Neuron (in vitro differentiated cells): ENCODE measurements at regions not wholly inside any gene's neighbourhood (a gene's known extent, or its start where the extent isn't known, plus 50 kb on each side); places are given as distances from the start of the nearest gene placed in this dataset.

Source experiments
- H2AFZ ChIP-seq: one replicate; pipeline ENCODE4 v1.6.1; 2013; ENCODE audit warnings: low read depth, mild to moderate bottlenecking, inconsistent platforms, low read length, moderate library complexity
- H3K27me3 ChIP-seq: one replicate; pipeline ENCODE4 v1.6.1; 2013; ENCODE audit warnings: low read length; ENCODE audit not compliant: insufficient read depth
- H3K36me3 ChIP-seq: one replicate; pipeline ENCODE4 v1.6.1; 2013; ENCODE audit warnings: low read length; ENCODE audit not compliant: insufficient read depth
- H3K4me1 ChIP-seq: one replicate; pipeline ENCODE4 v1.6.1; 2013; ENCODE audit warnings: low read length; ENCODE audit not compliant: insufficient read depth
- H3K4me3 ChIP-seq: 2 replicates; pipeline ENCODE4 v1.5.1; 2013; ENCODE audit warnings: mild to moderate bottlenecking, low read length, moderate library complexity
- H3K9me3 ChIP-seq: one replicate; pipeline ENCODE4 v1.6.1; 2013; ENCODE audit warnings: low read length

DNA sequence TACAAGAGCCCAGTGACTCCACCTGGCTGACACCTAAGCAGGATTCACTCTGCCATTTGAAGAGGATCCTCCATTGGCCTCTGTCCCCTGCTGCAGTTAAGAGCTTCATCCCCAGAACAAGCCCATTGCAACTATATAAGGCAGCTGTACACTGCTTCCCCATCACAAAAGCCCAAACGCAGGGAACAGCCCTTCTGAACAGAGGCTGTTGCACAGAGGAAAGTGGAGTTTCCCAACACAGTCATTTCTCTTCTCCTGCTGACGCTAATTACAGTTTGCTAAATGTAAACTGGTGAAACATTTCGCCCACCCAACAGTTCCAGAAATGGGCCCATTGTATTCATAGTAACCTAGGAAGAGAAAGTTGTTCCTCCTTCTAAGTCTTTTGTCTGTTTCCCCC lies 455.8 kb upstream of the DAB1 start:
- no peaks in the 10 kb centered on the region for H3K27me3 ChIP-seq
- H3K4me1 ChIP-seq: peaks cover 30% of the 10 kb centered on the region
- no peak overlapping the region for H3K4me3 ChIP-seq
- no peak overlapping the region for H2AFZ ChIP-seq
- H3K36me3 ChIP-seq: no peaks in the 10 kb centered on the region
- no peaks in the 10 kb centered on the region for H3K9me3 ChIP-seq

- no peak overlapping the region for H2AFZ ChIP-seq
- H3K36me3 ChIP-seq: no peaks in the 10 kb centered on the region
- H3K4me1 ChIP-seq: no peaks in the 10 kb centered on the region
- no peaks in the 10 kb centered on the region for H3K9me3 ChIP-seq
- H3K4me3 ChIP-seq: no peak overlapping the region
- no peaks in the 10 kb centered on the region for H3K27me3 ChIP-seq
Observed at GRCh38 chr1:57874418-57874877, 450.6 kb upstream of the DAB1 start.

- Histone ChIP-seq H2AFZ (no peak overlapping the region), H3K27me3 (no peaks in the 10 kb centered on the region), H3K4me1 (no peaks in the 10 kb centered on the region), H3K36me3 (no peaks in the 10 kb centered on the region), H3K9me3 (no peaks in the 10 kb centered on the region), H3K4me3 (no peak overlapping the region)
Observed at GRCh38 chr1:57872913-57873312, 449.1 kb upstream of the DAB1 start.

DNA sequence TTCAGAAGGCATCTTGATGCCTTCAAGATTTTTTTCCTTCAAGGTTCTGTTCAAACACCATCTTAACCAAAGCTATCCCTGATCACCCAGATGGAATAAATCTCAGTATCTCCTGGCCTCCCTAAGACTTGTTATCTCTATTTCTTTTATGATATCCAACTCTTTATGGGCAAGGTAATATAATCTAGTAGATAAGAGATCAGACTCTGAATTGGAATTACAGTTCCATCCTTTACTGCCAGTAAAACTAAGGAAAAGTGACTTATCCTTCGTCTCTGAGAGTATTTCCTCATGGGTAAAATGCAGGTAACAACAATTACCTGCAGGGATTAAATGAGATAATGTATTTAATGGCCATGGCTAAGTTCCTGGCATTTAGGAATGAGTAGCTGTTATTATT lies 445.0 kb upstream of the DAB1 start:
- Histone ChIP-seq H3K27me3 (no peaks in the 10 kb centered on the region), H3K4me3 (no peak overlapping the region), H3K9me3 (no peaks in the 10 kb centered on the region), H3K36me3 (no peaks in the 10 kb centered on the region), H3K4me1 (peaks cover 3% of the 10 kb centered on the region), H2AFZ (no peak overlapping the region)

DNA sequence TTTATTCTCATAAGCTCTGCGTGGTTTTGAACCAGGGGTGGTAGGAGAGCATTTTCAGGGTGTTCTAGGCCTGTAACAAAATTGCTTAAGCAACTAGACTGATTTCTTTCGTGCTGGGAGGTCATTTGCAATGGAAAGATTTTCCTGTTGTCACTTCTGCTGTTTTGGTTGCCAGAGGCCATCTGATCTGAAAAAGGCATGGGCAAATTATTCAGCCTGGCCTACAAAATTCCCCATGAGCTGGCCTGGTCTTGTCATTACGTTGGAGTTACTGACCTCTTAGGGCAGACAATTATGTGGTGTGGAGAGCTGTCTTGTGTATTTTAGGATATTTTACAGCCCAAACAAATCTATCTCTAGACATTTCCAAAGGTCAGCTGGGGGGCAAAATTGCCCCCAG lies 444.4 kb upstream of the DAB1 start:
- no peaks in the 10 kb centered on the region for H3K9me3 ChIP-seq
- H2AFZ ChIP-seq: no peak overlapping the region
- peaks cover 3% of the 10 kb centered on the region for H3K4me1 ChIP-seq
- no peaks in the 10 kb centered on the region for H3K36me3 ChIP-seq
- no peaks in the 10 kb centered on the region for H3K27me3 ChIP-seq
- no peak overlapping the region for H3K4me3 ChIP-seq

DNA sequence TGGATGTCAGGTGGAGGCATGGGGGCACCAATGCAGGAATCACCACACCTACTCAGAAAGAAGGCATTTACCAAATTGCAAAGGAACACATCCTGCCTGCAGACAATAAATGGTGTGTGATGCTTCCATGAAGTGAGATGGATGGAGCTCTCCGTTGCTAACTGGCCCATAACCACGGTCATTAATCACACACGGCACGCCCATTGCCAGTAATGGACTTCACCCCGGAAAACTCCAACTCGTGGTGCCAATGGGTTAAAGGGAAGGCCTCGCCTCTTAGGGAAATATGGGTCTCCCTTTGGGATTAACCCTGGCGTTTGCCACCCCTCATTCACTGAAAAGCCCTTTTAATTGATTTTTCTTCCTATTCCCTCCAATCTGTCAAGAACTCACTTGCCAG lies 443.1 kb upstream of the DAB1 start:
- peaks cover 3% of the 10 kb centered on the region for H3K4me1 ChIP-seq
- no peak overlapping the region for H2AFZ ChIP-seq
- H3K27me3 ChIP-seq: no peaks in the 10 kb centered on the region
- H3K36me3 ChIP-seq: no peaks in the 10 kb centered on the region
- H3K4me3 ChIP-seq: no peak overlapping the region
- H3K9me3 ChIP-seq: no peaks in the 10 kb centered on the region

DNA sequence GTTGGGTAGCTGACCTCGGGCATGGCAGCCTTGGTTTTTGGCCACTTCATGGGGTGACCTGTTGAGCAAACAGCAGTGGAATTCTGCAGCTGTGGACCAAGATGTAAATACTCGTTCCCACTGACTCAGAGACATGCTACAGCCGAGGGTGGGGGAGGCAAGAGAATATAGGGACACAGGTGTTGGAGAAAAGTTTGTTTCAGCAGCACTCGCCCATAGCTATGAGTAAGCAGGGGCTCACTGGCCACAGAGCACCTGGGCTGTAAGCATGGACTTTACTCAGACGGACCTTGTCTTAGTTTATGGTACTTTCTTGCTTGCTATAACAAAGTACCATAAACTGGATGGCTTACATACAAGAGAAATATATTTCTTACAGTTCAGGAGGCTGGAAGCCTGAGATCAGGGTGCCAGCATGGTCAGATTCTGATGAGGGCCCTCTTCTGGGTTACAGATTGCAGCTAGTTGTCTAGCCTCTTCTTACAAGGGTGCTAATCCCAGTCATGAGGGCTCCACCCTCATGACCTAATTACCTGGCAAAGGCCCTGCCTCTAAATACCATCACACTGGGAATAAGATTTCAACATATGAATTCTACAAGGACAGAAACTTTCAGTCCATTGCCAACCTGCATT lies 437.2 kb upstream of the DAB1 start:
- H3K4me3 ChIP-seq: no peak overlapping the region
- H3K9me3 ChIP-seq: no peaks in the 10 kb centered on the region
- H3K27me3 ChIP-seq: no peaks in the 10 kb centered on the region
- no peaks in the 10 kb centered on the region for H3K36me3 ChIP-seq
- H2AFZ ChIP-seq: no peak overlapping the region
- peaks cover 16% of the 10 kb centered on the region for H3K4me1 ChIP-seq

DNA sequence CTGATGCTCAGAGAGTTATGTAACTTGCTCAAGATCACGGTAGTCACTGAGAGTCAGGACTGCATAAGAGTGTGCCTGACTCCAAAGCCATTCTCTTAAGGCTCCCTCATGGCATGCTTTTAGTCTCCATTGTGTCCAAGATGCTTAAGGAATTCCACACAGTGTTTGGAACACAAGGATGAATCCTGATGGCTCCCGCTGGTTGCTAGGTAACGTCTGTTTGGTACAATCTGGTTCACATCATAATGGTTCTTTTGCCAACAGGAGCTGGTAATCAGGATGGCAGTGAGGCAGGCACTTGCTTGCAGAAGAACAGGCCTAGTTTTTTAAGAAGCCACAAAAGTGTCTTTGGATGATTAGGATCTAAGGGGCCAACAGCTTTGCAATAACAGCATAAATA lies 436.5 kb upstream of the DAB1 start:
- H3K4me1 ChIP-seq: peaks cover 16% of the 10 kb centered on the region
- H3K9me3 ChIP-seq: no peaks in the 10 kb centered on the region
- no peaks in the 10 kb centered on the region for H3K36me3 ChIP-seq
- no peaks in the 10 kb centered on the region for H3K27me3 ChIP-seq
- no peak overlapping the region for H3K4me3 ChIP-seq
- no peak overlapping the region for H2AFZ ChIP-seq

DNA sequence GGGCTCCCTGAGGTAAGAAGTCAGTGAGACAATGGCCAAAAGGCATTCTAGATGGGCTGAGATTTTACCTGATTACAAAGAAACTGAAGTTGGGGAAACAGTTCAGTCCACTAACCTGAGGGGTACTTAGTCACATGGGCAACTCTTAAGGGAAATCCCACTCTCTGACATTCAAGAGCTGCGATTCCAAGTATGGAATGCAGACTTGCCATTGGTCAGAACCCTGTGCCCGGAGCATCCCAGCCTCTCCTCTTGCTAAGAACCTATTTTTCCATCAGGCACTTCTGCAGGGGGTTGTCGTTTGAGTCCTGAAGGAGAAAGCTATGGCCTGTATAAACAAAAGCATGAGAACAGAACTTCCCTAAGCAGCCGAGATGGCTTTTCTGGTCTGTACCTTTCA lies 434.9 kb upstream of the DAB1 start:
- Histone ChIP-seq H2AFZ (no peak overlapping the region), H3K27me3 (no peaks in the 10 kb centered on the region), H3K4me1 (peaks cover 15% of the 10 kb centered on the region), H3K36me3 (no peaks in the 10 kb centered on the region), H3K4me3 (no peak overlapping the region), H3K9me3 (no peaks in the 10 kb centered on the region)

DNA sequence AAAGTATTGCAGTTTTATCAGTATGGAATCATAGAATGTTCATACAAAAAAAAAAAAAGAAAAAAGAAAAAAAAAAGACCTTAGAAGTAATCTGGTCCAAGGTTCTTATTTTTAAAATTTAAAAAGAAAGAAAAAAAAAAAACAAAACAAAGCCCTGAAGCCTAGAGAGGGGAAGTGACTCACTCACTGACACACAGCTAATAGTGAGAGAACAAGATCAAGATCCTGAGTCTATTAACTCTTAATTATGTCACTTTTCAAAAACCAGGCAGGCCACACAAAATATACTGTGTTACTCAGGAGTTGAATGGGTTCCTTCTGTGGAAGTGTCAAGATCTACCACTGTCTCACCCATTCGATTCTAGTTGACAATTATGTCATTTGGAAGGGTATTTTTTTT lies 433.9 kb upstream of the DAB1 start:
- H3K4me1 ChIP-seq: peaks cover 15% of the 10 kb centered on the region
- H3K27me3 ChIP-seq: no peaks in the 10 kb centered on the region

GRCh38 chr1:57854436-57854835 lies 430.6 kb upstream of the DAB1 start:
- H2AFZ ChIP-seq: no peak overlapping the region
- H3K9me3 ChIP-seq: no peaks in the 10 kb centered on the region
- no peaks in the 10 kb centered on the region for H3K27me3 ChIP-seq
- no peak overlapping the region for H3K4me3 ChIP-seq
- no peaks in the 10 kb centered on the region for H3K36me3 ChIP-seq
- H3K4me1 ChIP-seq: peaks cover 3% of the 10 kb centered on the region

More for the DNA sequence above, 433.9 kb upstream of the DAB1 start:
- H3K4me3 ChIP-seq: no peak overlapping the region
- H3K9me3 ChIP-seq: no peaks in the 10 kb centered on the region
- no peaks in the 10 kb centered on the region for H3K36me3 ChIP-seq
- H2AFZ ChIP-seq: no peak overlapping the region

GRCh38 chr1:57850176-57850940 lies 426.5 kb upstream of the DAB1 start:
- H3K4me1 ChIP-seq: peaks cover 3% of the 10 kb centered on the region
- H3K36me3 ChIP-seq: no peaks in the 10 kb centered on the region
- no peaks in the 10 kb centered on the region for H3K9me3 ChIP-seq
- no peaks in the 10 kb centered on the region for H3K27me3 ChIP-seq
- no peak overlapping the region for H3K4me3 ChIP-seq
- H2AFZ ChIP-seq: no peak overlapping the region

DNA sequence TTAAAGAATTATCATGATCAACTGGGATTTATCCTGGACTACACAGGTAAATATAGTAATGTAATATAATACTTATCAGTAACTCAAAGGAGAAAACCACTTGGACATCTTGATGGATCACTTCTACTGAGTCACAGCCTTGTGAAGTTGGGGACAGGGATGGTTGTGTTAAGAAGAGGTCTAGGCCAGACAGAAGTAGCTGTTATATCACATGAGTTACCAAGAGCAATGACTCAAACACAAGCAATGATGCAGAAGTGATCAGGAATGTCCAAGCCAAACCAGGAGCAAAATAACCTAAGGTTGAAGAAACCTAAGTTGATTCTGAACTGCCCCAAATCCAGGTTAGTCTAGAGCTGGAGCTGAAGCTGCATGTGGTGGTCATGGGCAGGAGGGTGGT lies 424.5 kb upstream of the DAB1 start:
- Histone ChIP-seq H3K27me3 (no peaks in the 10 kb centered on the region), H3K36me3 (no peaks in the 10 kb centered on the region), H3K9me3 (no peaks in the 10 kb centered on the region), H2AFZ (no peak overlapping the region), H3K4me1 (no peaks in the 10 kb centered on the region), H3K4me3 (no peak overlapping the region)
